GM06990 (cell line): ENCODE measurements at regions not wholly inside any gene's neighbourhood (a gene's known extent, or its start where the extent isn't known, plus 50 kb on each side); places are given as distances from the start of the nearest gene placed in this dataset.

Experiments used
- DNase-seq: peaks from one replicate; pipeline ENCODE4 v3.0.0-alpha.2; 2011; ENCODE audit not compliant: insufficient read length; ENCODE audit errors: extremely low read depth
- H3K27me3 ChIP-seq: replicated peaks from 2 replicates; pipeline ENCODE4 v1.6.0; 2011; ENCODE audit warnings: low read length; ENCODE audit not compliant: control insufficient read depth, insufficient read depth
- H3K36me3 ChIP-seq: 2 replicates; pipeline ENCODE4 v1.5.1; 2011; ENCODE audit warnings: low read length; ENCODE audit not compliant: control insufficient read depth, insufficient read depth
- H3K4me3 ChIP-seq: replicated peaks from 2 replicates; pipeline ENCODE4 v1.5.1; 2011; ENCODE audit warnings: low read depth, mild to moderate bottlenecking, control low read depth, low read length
- CTCF ChIP-seq: IDR thresholded peaks from 2 replicates; pipeline ENCODE4 v1.5.1; 2011; ENCODE audit warnings: low read length, control low read depth, mild to moderate bottlenecking, inconsistent platforms; ENCODE audit not compliant: insufficient read depth, poor library complexity, severe bottlenecking

DNA sequence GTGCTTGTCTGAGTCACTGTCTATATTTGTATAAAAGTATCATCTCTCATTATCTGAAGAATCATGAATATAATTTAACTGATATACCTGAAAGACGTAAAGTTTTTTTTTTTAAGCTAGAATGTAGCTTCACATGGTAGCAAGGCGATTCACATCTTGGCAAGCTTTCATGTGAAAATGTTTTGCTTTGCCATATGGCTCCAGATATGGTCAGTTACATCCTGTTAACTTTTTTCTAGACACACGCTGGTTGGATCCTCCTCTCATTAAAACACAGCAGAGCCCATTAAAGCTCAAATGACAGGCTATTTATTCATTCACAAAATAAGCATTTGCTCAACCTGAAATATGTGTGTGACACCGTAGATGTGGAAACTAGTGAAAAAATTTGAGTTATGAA lies 412.8 kb downstream of the KIF2B start:
- Histone ChIP-seq H3K36me3 (no peaks in the 10 kb centered on the region), H3K27me3 (no peaks in the 10 kb centered on the region), H3K4me3 (no peak overlapping the region)
- no peak for TF ChIP-seq CTCF
- DNase-seq = no peak

DNA sequence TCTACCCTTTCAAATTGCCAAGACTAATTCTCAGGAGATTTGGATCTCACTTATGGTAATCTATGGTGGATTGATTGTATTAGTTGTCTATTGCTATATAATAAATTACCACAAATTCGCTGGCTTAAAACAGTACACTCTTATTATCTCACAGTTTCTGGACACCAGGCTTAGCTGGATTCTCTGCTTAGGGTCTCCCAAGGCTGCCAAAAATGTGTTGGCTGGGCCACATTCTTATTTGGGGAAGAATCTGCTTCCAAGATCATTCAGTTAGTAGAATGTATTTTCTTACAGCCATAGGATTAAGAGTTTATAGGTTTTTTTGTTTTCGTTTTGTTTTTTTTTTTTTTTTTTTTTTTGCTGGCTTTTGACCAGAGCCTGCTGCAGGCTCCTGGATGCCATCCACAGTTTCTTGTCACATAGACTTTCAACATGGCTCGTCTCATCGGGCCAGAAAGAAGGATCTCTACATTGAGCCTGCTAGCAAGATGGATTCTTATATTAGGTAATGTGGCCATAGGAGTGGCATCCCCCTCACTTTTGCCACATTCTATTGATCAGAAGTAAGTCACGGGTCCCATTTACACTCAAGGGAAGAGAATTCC lies 415.3 kb downstream of the KIF2B start:
- DNase-seq = no peak
- TF ChIP-seq CTCF = no peak
- Histone ChIP-seq H3K27me3 (no peaks in the 10 kb centered on the region), H3K4me3 (no peak overlapping the region), H3K36me3 (no peaks in the 10 kb centered on the region)

DNA sequence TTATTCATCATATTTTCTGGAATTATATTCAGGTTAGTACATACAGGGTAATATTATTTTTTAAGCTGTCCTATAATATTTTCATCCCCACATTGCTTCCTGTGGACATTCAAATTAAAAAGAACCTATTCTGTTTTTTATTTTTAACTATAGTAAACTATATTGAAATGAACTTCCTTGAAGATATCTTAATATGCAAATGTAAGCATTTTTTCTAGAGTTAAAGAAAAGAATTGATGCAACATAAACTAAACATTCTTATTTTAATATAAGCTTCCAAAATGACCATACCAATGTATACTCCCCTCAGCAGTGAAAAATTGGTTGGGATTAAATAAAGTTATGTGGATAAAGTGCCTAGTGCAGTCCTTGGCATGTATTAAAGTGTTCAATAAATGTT lies 416.6 kb downstream of the KIF2B start:
- DNase-seq = no peak
- no peak overlapping the region for H3K4me3 ChIP-seq
- no peak for TF ChIP-seq CTCF
- no peaks in the 10 kb centered on the region for H3K36me3 ChIP-seq
- H3K27me3 ChIP-seq = no peaks in the 10 kb centered on the region

- no peak overlapping the region for H3K4me3 ChIP-seq
- DNase-seq = no peak
- no peaks in the 10 kb centered on the region for H3K36me3 ChIP-seq
- no peaks in the 10 kb centered on the region for H3K27me3 ChIP-seq
- no peak for TF ChIP-seq CTCF
These were observed 433.0 kb downstream of the KIF2B start for GRCh38 chr17:54255696-54256095.

DNA sequence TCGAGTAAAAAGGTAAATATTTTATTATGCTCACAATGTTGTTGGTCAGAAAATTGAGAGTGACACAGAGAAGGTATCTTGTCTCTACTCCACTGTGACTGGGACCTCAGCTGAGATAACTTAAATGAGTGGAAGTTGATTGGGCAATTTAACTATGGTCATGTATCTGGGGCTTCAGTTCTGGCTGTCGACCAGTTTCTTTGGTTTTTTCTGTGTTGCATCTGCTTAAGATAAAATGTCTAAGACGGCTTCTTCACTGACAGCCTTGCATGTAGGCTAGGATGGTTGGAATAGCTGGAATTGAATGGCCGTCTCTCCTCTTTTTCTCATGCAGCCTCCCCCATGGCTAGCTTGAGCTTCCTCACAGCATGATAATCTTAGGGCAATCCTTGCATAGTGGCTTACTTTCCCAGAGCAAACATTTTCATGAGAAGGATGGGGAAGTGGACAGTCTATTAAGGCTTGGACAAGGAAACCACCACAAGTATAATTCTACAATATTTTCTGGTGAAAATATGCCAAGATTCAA lies 433.7 kb downstream of the KIF2B start:
- H3K36me3 ChIP-seq = no peaks in the 10 kb centered on the region
- TF ChIP-seq CTCF = no peak
- H3K27me3 ChIP-seq = no peaks in the 10 kb centered on the region
- no peak overlapping the region for H3K4me3 ChIP-seq
- no peak for DNase-seq

- H3K4me3 ChIP-seq = no peak overlapping the region
- no peaks in the 10 kb centered on the region for H3K27me3 ChIP-seq
- no peak for DNase-seq
- H3K36me3 ChIP-seq = no peaks in the 10 kb centered on the region
- TF ChIP-seq CTCF = no peak
These were observed 434.7 kb downstream of the KIF2B start for GRCh38 chr17:54257440-54257839.
